HG02610 (cell line): ENCODE measurements at regions not wholly inside any gene's neighbourhood (a gene's known extent, or its start where the extent isn't known, plus 50 kb on each side); places are given as distances from the start of the nearest gene placed in this dataset.

Experiments used
- ATAC-seq: cut with Tn5 transposase; IDR thresholded peaks from one replicate; pipeline ENCODE4 v1.9.1; 2021; ENCODE audit warnings: mild to moderate bottlenecking, moderate library complexity; ENCODE audit not compliant: unreplicated experiment

DNA sequence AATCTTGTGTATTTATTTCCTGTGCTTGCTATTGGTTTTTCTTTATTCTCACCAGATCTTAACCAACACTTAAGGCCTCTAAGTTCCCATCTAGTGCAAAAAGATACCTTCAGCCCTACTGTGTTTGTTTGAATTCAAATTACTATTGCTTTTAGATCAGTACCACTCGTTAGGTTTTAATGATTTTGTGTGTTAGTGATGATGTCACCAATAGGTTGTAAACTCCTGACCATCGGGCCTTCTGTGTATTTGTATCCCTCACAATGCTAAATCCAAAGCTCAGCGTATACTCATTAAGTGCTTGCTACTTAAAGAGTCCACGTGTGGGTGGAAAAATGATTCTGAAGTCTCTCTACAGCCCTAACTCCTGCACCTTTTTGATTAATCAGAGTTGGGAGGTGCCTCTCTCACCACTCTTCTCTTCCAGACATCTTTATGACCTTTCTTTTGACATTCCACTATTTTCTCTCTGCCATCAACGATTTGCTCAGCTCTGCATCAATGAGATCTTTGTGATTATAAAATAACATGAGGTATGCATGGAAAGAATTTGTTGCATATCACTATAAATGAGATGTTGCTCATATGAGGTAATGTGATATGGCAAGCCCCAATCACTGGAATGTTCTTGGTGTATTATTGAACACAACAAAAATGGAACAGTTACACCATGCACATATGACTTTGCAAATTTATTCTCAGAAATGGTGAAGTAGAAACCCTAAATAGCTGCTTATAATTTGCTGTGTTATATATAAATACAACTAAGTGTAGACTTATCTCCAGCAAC is 55.1 kb upstream of the LAMA2 start:
- no peak for ATAC-seq

DNA sequence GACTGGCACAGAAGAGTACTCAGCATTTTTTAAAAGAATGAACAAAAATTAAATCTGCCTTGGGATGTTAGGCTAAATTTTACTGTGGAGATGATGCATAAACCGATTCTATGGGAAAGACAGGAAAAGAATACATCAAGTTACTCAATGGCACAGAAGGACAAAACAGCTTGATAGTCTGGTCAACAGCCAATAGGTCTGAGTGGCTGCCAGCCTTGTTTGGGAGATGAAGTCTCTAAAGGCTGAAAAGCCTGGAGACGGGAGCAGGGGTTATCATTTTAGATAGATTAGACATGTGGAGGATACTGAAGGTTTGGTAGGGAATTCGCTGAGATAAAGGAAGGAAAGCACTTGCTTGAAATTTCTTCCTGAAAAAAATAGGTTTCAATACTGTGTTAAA is 56.3 kb upstream of the LAMA2 start:
- ATAC-seq = no peak

- no peak for ATAC-seq
These were observed 60.7 kb upstream of the LAMA2 start for GRCh38 chr6:128822271-128822670.

- no peak for ATAC-seq
These were observed 61.8 kb upstream of the LAMA2 start for GRCh38 chr6:128821116-128821515.

- no peak for ATAC-seq
These were observed 74.1 kb upstream of the LAMA2 start for GRCh38 chr6:128808856-128809255.

- no peak for ATAC-seq
These were observed 75.4 kb upstream of the LAMA2 start for GRCh38 chr6:128807577-128807976.

DNA sequence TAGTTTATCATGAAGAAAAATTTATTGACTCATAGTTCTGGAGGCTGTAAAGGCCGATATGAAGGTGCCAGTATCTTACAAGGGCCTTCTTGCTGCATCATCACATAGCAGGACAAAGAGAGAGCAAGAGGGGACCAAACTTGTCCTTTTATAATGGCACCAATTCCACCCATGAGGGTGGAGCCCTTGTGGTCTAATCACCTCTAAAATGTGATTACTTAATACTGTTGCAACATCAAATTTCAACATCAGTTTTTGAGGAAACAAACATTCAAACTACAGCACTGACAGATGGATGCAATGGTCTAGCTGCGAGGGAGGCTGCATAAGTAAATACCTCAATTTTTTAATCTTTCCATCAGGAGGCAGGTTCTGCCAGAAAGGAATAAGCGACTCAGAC is 76.7 kb upstream of the LAMA2 start:
- no peak for ATAC-seq

DNA sequence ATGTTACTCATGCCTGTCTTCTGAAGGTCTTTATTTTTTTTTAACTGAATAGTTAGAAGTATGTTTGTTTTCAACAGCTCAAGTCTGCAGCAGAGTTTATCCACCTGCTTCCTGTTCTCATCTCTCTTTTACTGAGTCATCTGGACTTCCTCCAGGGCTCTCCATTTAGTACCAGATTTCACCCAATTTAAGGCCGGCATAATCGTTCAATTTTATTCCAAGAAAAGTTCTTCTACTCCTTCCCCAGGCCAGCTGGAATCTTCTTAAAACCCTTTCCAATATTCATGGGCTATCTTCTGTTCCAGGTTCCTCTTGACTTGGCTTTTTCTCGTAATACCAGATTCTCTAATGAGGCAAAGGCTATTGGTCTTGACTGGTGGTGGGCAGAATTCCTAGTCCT is 79.0 kb upstream of the LAMA2 start:
- no peak for ATAC-seq

GRCh38 chr6:128801621-128802020 is 81.3 kb upstream of the LAMA2 start:
- no peak for ATAC-seq

DNA sequence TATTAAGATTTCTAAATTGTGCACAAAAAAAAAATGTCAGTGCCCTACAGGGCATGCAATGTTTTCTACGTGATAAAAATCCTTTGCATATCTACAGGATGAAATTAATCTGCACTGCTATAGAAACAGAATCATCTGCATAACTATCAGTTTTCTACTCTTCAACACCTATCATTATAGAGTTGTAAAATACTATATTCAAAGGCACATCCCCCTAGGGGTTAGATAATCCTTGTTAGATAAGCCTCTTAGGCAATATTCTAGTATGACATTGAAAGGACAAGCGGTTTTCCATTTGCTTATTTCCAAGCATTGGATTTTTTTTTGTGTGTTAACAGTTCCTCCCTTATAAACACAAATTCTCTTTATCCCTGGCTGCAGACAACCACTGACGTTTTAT is 98.7 kb upstream of the LAMA2 start:
- no peak for ATAC-seq

GRCh38 chr6:128768187-128768586 is 114.8 kb upstream of the LAMA2 start:
- no peak for ATAC-seq

- no peak for ATAC-seq
These were observed 115.2 kb upstream of the LAMA2 start for GRCh38 chr6:128767705-128768104.

- ATAC-seq = no peak
These were observed 115.8 kb upstream of the LAMA2 start for GRCh38 chr6:128767150-128767549.

DNA sequence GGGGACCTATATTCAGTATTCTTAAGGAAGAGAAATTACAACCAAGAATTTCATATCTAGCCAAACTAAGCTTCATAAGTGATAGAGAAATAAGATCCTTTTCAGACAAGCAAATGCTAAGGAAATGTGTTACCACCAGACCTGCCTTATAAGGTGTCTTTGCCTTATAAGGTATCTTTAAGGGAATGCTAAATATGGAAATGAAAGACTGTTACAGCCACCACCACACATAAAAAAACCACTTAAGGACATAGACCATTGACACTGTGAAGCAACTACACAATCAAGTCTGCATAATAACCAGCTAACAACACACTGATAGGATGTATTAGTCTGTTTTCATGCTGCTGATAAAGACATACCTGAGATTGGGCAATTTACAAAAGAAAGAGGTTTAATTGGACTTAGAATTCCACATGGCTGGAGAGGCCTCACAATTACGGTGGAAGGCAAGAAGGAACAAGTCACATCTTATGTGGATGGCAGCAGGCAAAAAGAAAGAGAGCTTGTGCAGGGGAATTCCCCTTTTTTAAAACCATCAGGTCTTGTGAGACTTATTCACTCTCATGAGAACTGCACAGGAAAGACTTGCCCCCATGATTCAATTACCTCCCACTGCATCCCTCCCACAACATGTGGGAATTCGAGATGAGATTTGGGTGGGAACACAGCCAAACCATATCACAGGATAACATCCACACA is 119.2 kb upstream of the LAMA2 start:
- peak; percentile 49 for ATAC-seq

GRCh38 chr6:128759901-128760300 is 123.0 kb upstream of the LAMA2 start:
- ATAC-seq = no peak

- no peak for ATAC-seq
These were observed 123.5 kb upstream of the LAMA2 start for GRCh38 chr6:128759447-128759846.

DNA sequence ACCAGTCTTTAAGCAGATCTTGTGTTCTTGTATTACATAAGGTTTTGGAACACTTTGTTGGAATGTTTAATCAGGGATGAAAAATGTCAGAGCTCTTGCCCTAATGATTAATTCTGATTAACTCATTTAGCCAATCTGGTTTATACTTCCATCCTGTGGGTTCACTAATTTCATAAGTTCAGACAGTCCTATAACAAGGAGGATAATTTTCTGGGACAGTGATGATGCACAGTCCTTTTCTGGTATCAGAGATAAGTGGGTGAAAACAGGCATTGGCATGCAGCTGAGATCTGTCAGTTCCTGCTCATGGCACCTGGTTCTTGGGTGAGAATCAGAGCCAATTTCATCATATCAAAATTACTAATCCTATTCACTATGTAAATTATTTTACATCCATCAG is 125.0 kb upstream of the LAMA2 start:
- ATAC-seq = no peak

- ATAC-seq = peak; percentile 97
These were observed 128.2 kb upstream of the LAMA2 start for GRCh38 chr6:128754658-128755256.

DNA sequence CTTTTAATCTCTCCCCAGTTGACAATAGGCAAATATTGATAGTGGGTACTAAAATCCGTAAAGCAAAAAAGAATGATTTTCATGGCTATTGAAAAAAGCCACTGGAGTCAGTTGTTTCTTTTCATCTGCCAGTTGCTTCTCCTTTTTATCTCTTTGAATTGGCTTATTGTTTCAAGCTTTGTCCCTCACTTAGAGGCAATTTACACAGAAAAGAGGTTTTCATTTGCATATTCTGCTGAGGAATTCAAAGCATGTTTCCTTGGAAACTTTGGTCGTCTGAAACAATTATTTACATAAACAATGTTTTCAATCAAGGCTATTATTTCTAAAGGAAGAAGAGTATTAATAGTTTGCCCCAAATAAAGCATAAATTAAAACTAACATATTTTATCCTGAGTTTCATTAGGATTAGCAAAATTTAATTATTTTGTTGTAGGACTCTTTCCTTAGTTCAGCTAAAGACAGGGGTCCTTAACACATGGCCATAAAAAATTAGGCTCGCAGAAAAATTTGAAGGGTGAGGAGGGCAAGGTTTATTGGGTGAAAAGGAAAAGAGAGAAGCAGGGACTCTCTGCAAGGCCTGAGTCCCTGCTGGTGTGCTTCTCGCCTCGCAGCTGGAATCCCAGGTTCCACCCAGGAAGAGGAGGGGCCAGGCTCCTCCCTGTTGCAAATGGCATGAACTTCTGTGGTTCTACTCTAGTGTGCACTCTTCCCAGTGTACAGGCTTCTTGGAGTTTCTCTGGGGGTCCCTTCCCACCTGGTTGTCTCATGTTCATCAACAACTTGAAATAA is 138.8 kb upstream of the LAMA2 start:
- no peak for ATAC-seq

DNA sequence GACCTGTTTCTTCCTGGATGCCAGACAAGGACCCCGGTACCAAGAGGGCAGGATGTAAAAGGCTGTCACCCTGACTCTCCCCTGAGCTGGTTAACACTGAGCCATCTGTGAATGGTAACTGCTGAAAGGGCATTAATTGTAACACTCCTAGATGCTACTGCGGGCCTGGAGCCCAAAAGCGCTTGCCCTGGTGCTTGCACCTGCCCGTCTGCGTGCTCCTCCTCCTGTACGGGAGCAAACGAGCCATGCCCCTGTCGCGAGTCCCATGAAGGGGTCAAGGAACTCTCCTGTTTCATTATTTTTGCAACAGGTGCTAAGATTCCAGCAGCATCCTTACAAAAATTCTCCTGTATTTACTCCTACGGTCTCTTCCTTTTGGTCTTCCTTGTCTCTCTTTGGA is 140.0 kb upstream of the LAMA2 start:
- no peak for ATAC-seq

GRCh38 chr6:128740951-128741350 is 142.0 kb upstream of the LAMA2 start:
- ATAC-seq = no peak
